K562 (cell line): ENCODE measurements at regions not wholly inside any gene's neighbourhood (a gene's known extent, or its start where the extent isn't known, plus 50 kb on each side); places are given as distances from the start of the nearest gene placed in this dataset.

Experiments
- MGA ChIP-seq: fragments of 450-650 bp; IDR thresholded peaks from 2 replicates; pipeline ENCODE4 v1.6.1; 2016; ENCODE audit warnings: mild to moderate bottlenecking, moderate library complexity

- TF ChIP-seq MGA: peak; percentile 29; the same call in 1 of the 2 replicates
Measured at GRCh38 chr4:18417651-18418050, 396.1 kb upstream of the LCORL start (continued).
